Bronchial epithelial cell (primary cell): ENCODE measurements at regions not wholly inside any gene's neighbourhood (a gene's known extent, or its start where the extent isn't known, plus 50 kb on each side); places are given as distances from the start of the nearest gene placed in this dataset.

Experiments
- DNase-seq: peaks from one replicate; pipeline ENCODE4 v3.0.0-alpha.2; 2010; ENCODE audit warnings: low read depth
- FAIRE-seq: peaks from 2 replicates; lab custom pipeline; 2011; peaks lifted over from hg19 to GRCh38; lab: Jason Lieb, UNC
- H3K27me3 ChIP-seq: 2 replicates; pipeline ENCODE4 v1.5.1; 2011; ENCODE audit warnings: low read length; ENCODE audit not compliant: control insufficient read depth, insufficient read depth
- H3K36me3 ChIP-seq: 2 replicates; pipeline ENCODE4 v1.5.1; 2011; ENCODE audit warnings: low read length; ENCODE audit not compliant: control insufficient read depth, insufficient read depth
- H3K4me3 ChIP-seq: 2 replicates; pipeline ENCODE4 v1.5.1; 2011; ENCODE audit warnings: mild to moderate bottlenecking, low read depth, low read length, control low read depth
- TF ChIP-seq, protein P1 (sequence below): IDR thresholded peaks from 2 replicates; pipeline ENCODE4 v1.5.1; 2011; ENCODE audit warnings: mild to moderate bottlenecking, moderate library complexity, low read length, control low read depth, inconsistent platforms; ENCODE audit not compliant: insufficient read depth, severe bottlenecking

- Histone ChIP-seq H3K36me3 (no peaks in the 10 kb centered on the region), H3K27me3 (no peaks in the 10 kb centered on the region), H3K4me3 (no peak overlapping the region)
- TF ChIP-seq, protein P1, sequence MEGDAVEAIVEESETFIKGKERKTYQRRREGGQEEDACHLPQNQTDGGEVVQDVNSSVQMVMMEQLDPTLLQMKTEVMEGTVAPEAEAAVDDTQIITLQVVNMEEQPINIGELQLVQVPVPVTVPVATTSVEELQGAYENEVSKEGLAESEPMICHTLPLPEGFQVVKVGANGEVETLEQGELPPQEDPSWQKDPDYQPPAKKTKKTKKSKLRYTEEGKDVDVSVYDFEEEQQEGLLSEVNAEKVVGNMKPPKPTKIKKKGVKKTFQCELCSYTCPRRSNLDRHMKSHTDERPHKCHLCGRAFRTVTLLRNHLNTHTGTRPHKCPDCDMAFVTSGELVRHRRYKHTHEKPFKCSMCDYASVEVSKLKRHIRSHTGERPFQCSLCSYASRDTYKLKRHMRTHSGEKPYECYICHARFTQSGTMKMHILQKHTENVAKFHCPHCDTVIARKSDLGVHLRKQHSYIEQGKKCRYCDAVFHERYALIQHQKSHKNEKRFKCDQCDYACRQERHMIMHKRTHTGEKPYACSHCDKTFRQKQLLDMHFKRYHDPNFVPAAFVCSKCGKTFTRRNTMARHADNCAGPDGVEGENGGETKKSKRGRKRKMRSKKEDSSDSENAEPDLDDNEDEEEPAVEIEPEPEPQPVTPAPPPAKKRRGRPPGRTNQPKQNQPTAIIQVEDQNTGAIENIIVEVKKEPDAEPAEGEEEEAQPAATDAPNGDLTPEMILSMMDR, result no peak
- DNase-seq (no peak), FAIRE-seq (no peak)
Measured at GRCh38 chr13:92991692-92992091, 234.9 kb upstream of the GPC6 start.

DNA sequence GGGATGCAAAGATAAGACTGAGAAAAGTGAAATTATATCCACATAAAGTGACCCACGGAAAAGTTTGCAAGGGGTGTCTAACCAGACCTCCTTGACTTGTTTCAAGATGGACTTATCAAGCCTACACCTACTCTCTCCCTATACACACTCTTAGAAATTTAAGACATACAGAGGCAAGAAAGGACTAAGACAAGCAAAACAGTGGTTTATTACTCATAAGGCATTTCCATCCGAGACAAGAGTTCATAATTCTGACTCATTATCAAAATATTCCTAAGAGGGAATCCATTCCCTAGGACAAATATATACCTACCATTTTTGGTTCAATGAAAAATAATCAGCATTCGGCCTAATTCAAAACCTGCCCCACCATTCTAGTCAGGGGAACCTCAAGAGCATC lies 232.6 kb upstream of the GPC6 start:
- DNase-seq (peak; percentile 75), FAIRE-seq (no peak)
- TF ChIP-seq, protein P1, result no peak
- Histone ChIP-seq H3K27me3 (no peaks in the 10 kb centered on the region), H3K36me3 (no peaks in the 10 kb centered on the region), H3K4me3 (no peak overlapping the region)

- no peak for FAIRE-seq
- Histone ChIP-seq H3K27me3 (no peaks in the 10 kb centered on the region), H3K36me3 (no peaks in the 10 kb centered on the region), H3K4me3 (no peak overlapping the region)
- TF ChIP-seq, protein P1, result no peak
- no peak for DNase-seq
Measured at GRCh38 chr13:93001866-93002461, 224.6 kb upstream of the GPC6 start.

DNA sequence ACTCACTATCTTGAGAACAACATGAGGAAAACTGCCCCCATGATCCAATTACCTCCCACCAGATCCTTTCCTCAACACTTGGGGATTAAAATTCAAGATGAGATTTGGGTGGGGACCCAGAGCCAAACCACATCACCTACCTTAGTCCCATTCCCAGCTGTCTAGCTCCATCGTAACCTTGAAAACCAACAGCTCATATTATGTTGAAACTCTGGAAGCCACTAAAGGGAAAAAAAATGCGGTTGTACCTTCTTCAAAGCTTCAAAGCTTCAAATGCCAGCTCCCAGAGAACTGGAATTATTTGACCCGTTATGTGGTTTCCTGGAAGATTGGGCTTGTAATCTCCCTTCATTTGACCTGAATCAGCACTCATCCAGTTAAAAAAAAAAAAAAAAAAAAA lies 223.1 kb upstream of the GPC6 start:
- TF ChIP-seq, protein P1, result no peak
- FAIRE-seq, result no peak
- Histone ChIP-seq H3K4me3 (no peak overlapping the region), H3K27me3 (no peaks in the 10 kb centered on the region), H3K36me3 (no peaks in the 10 kb centered on the region)
- DNase-seq, result no peak

DNA sequence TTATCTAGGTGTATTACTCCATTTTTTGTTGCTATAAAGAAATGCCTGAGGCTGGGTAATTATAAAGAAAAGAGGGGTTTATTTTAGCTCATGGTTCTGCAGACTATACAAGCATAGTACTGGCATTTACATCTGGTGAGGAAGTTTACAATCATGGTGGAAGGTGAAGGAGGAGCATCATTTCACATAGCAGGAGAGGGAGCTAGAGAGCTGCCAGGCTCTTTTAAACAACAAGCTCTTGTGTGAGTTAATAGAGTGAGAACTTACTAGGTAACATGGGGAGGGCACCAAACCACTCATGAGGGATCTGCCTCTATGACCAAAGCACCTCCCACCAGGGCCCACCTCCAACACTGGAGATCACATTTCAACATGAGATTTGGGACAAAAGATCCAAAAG lies 221.7 kb upstream of the GPC6 start:
- FAIRE-seq (no peak), DNase-seq (peak; percentile 20)
- Histone ChIP-seq H3K4me3 (no peak overlapping the region), H3K27me3 (no peaks in the 10 kb centered on the region), H3K36me3 (no peaks in the 10 kb centered on the region)
- TF ChIP-seq, protein P1, result peak; percentile 35

- H3K36me3 ChIP-seq, result no peaks in the 10 kb centered on the region
- TF ChIP-seq, protein P1, result no peak
- DNase-seq, result no peak
- no peaks in the 10 kb centered on the region for H3K27me3 ChIP-seq
- no peak overlapping the region for H3K4me3 ChIP-seq
- FAIRE-seq, result no peak
Measured at GRCh38 chr13:93007928-93008327, 218.7 kb upstream of the GPC6 start.
